B cell (primary cell): ENCODE measurements at regions not wholly inside any gene's neighbourhood (a gene's known extent, or its start where the extent isn't known, plus 50 kb on each side); places are given as distances from the start of the nearest gene placed in this dataset.

Experiments used
- ATAC-seq: fragments of 200-7000 bp; cut with Tn5 transposase; one replicate; pipeline ENCODE4 v1.10.0; 2021; ENCODE audit warnings: low read depth, mild to moderate bottlenecking, moderate number of reproducible peaks, moderate library complexity
- CTCF ChIA-PET: fragments of 350-600 bp; sonication (Branson Sonifier 250); formaldehyde crosslinking; loops from one replicate; lab custom pipeline; 2021; ENCODE audit warnings: antibody characterized with exemption, inconsistent platforms; lab: Charles Lee
- POLR2A ChIA-PET: fragments of 350-600 bp; sonication (Branson Sonifier 250); formaldehyde crosslinking; loops from one replicate; lab custom pipeline; 2021; ENCODE audit warnings: antibody characterized with exemption; lab: Charles Lee
- DNase-seq: peaks from one replicate; pipeline ENCODE4 v3.0.0; 2013
- H2AFZ ChIP-seq: 2 replicates; pipeline ENCODE4 v1.6.1; 2012; ENCODE audit warnings: mild to moderate bottlenecking, low read depth, low read length; ENCODE audit not compliant: insufficient read depth, poor library complexity, severe bottlenecking
- H3K27ac ChIP-seq, 2 donors: 1 replicate in 1 of 2; 2 replicates in 1 of 2; pipeline ENCODE4 v1.5.1; 2012 to 2013; ENCODE audit warnings: low read length in 2 of 2, mild to moderate bottlenecking in 2 of 2, moderate library complexity in 1 of 2
- H3K27me3 ChIP-seq, 4 experiments: fragments of 200-600 bp in 1 of 4; sonication (generic) in 1 of 4; replicated peaks in 1 of 4; 1 replicate in 2 of 4; 2 replicates in 2 of 4; pipeline versions ENCODE4 v1.6.1 to v1.7.0; 2013 to 2016; ENCODE audit warnings: low read length in 3 of 4, mild to moderate bottlenecking in 2 of 4, mixed read lengths in 1 of 4, moderate library complexity in 1 of 4; ENCODE audit not compliant: insufficient read depth in 4 of 4, control insufficient read depth in 3 of 4; ENCODE audit errors: control extremely low read depth in 1 of 4
- H3K36me3 ChIP-seq, 2 experiments: replicated peaks in 1 of 2; 1 replicate in 1 of 2; 2 replicates in 1 of 2; pipeline versions ENCODE4 v1.6.1 to v1.7.1; 2013; ENCODE audit warnings: low read length in 1 of 2; ENCODE audit not compliant: insufficient read depth in 2 of 2, control insufficient read depth in 1 of 2; ENCODE audit errors: control extremely low read depth in 1 of 2, extremely low read depth in 1 of 2
- H3K4me1 ChIP-seq, 2 donors: fragments of 200-600 bp in 1 of 2; sonication (generic) in 1 of 2; 1 replicate in 1 of 2; 2 replicates in 1 of 2; pipeline versions ENCODE4 v1.5.1 to v1.6.1; 2013 to 2017; ENCODE audit warnings: low read length in 2 of 2; ENCODE audit not compliant: control insufficient read depth in 2 of 2, insufficient read depth in 2 of 2
- H3K4me2 ChIP-seq: replicated peaks from 2 replicates; pipeline ENCODE3; 2012; ENCODE audit warnings: mild to moderate bottlenecking, low read depth, low read length; ENCODE audit not compliant: poor library complexity, severe bottlenecking
- H3K4me3 ChIP-seq, 5 experiments: fragments of 200-600 bp in 1 of 5; sonication (generic) in 1 of 5; 1 replicate in 3 of 5; 2 replicates in 2 of 5; pipeline versions ENCODE4 v1.5.1 to v1.7.0; 2011 to 2016; ENCODE audit warnings: low read length in 4 of 5, mild to moderate bottlenecking in 4 of 5, low read depth in 2 of 5, control low read depth in 1 of 5, moderate library complexity in 1 of 5; ENCODE audit not compliant: insufficient read depth in 1 of 5; ENCODE audit errors: control extremely low read depth in 1 of 5, extremely low read depth in 1 of 5
- H3K79me2 ChIP-seq: fragments of 200-600 bp; sonication (generic); one replicate; pipeline ENCODE4 v1.6.0; 2016; ENCODE audit warnings: low read length; ENCODE audit not compliant: control insufficient read depth, insufficient read depth
- H3K9ac ChIP-seq: fragments of 200-600 bp; sonication (generic); 2 replicates; pipeline ENCODE4 v1.6.1; 2017; ENCODE audit warnings: mild to moderate bottlenecking, low read length, moderate library complexity
- H3K9me3 ChIP-seq, 3 donors: one replicate each; pipeline versions ENCODE4 v1.6.1 to v1.7.1; 2013; ENCODE audit warnings: low read length in 2 of 3; ENCODE audit not compliant: control insufficient read depth in 2 of 3, insufficient read depth in 1 of 3; ENCODE audit errors: control extremely low read depth in 1 of 3
- H4K20me1 ChIP-seq: 2 replicates; pipeline ENCODE4 v1.6.0; 2012; ENCODE audit warnings: mild to moderate bottlenecking, low read length; ENCODE audit not compliant: insufficient read depth, control insufficient read depth, poor library complexity, severe bottlenecking
- H3K27ac Mint-ChIP-seq: one replicate; pipeline ENCODE4 v1.8.0; 2021; ENCODE audit warnings: mixed read lengths
- H3K27me3 Mint-ChIP-seq: one replicate; pipeline ENCODE4 v1.8.0; 2021; ENCODE audit warnings: mixed read lengths
- H3K4me1 Mint-ChIP-seq: one replicate; pipeline ENCODE4 v1.8.0; 2021; ENCODE audit warnings: mixed read lengths
- H3K4me3 Mint-ChIP-seq: one replicate; pipeline ENCODE4 v1.8.0; 2021; ENCODE audit warnings: mixed read lengths
- H3K9me3 Mint-ChIP-seq: one replicate; pipeline ENCODE4 v1.8.0; 2022; ENCODE audit warnings: mixed read lengths; ENCODE audit not compliant: insufficient read depth
- EZH2 ChIP-seq: IDR thresholded peaks from 2 replicates; pipeline ENCODE4 v1.6.1; 2012; ENCODE audit warnings: borderline replicate concordance, low read depth, mild to moderate bottlenecking, moderate library complexity, low read length; ENCODE audit not compliant: insufficient read depth, poor library complexity, severe bottlenecking
- WGBS: methylation state at CpG from one replicate; pipeline ENCODE4 v1.1.5; 2013; ENCODE audit warnings: missing lambda C conversion rate; ENCODE audit not compliant: insufficient coverage; 5-methylcytosine and 5-hydroxymethylcytosine counted together
- intact Hi-C: fragments of 100-400 bp; cut with micrococcal nuclease; formaldehyde crosslinking; loops from one replicate; pipeline ENCODE4 v1.10.0; 2022
- TF ChIP-seq, protein P1 (sequence below): fragments of 200-600 bp; IDR thresholded peaks from one replicate; pipeline ENCODE4 v1.8.0; 2022; ENCODE audit warnings: antibody characterized with exemption, mild to moderate bottlenecking

- no peak overlapping the region for H3K4me3 Mint-ChIP-seq
- no peak for ATAC-seq
These were observed 853.5 kb upstream of the SALL3 start for GRCh38 chr18:78126106-78126505.

DNA sequence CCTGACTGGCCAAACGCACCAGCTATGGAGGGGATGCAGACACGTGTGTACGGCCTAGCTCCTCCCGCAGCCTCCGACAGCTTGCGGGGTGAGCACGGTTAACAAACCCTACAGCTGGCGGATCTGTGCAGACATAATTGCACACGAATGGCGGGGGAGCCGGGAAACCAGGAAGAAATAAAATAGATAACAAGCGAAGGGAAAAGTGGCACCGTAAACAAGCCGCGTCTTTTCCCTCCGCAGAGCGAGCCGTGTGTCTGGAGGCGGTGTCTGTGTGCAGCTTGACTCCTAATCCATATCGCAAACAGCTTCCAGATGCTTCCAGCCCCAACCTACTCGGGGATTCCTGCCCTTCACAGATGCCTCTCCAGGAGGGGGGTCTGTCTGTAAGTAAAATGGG lies 853.1 kb upstream of the SALL3 start:
- no peak overlapping the region for H3K9ac ChIP-seq
- no peak overlapping the region for H2AFZ ChIP-seq
- H3K36me3 ChIP-seq, result no peaks in the 10 kb centered on the region
- no peak overlapping the region for H3K4me2 ChIP-seq
- no peaks in the 10 kb centered on the region for H3K4me1 ChIP-seq
- H3K4me3 Mint-ChIP-seq, result no peak overlapping the region
- no peaks in the 10 kb centered on the region for H3K4me1 Mint-ChIP-seq
- CTCF ChIA-PET, result no interaction called here
- no peaks in the 10 kb centered on the region for H3K79me2 ChIP-seq
- intact Hi-C loops, result no loop called here
- no peak overlapping the region for H3K27ac ChIP-seq
- H4K20me1 ChIP-seq, result no peaks in the 10 kb centered on the region
- no peak overlapping the region for H3K27ac Mint-ChIP-seq
- no peak for TF ChIP-seq EZH2
- TF ChIP-seq, protein P1, sequence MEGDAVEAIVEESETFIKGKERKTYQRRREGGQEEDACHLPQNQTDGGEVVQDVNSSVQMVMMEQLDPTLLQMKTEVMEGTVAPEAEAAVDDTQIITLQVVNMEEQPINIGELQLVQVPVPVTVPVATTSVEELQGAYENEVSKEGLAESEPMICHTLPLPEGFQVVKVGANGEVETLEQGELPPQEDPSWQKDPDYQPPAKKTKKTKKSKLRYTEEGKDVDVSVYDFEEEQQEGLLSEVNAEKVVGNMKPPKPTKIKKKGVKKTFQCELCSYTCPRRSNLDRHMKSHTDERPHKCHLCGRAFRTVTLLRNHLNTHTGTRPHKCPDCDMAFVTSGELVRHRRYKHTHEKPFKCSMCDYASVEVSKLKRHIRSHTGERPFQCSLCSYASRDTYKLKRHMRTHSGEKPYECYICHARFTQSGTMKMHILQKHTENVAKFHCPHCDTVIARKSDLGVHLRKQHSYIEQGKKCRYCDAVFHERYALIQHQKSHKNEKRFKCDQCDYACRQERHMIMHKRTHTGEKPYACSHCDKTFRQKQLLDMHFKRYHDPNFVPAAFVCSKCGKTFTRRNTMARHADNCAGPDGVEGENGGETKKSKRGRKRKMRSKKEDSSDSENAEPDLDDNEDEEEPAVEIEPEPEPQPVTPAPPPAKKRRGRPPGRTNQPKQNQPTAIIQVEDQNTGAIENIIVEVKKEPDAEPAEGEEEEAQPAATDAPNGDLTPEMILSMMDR, result no peak
- DNase-seq, result no peak
- peaks cover 11% of the 10 kb centered on the region for H3K9me3 Mint-ChIP-seq
- ATAC-seq, result no peak
- H3K4me3 ChIP-seq, result no peak overlapping the region
- 92% methylated on average over 15 of the region's 21 CpGs for WGBS
- H3K27me3 ChIP-seq, result no peaks in the 10 kb centered on the region
- H3K9me3 ChIP-seq, result peaks cover 0 to 54% (median 0%) of the 10 kb centered on the region in 3 donors
- no peaks in the 10 kb centered on the region for H3K27me3 Mint-ChIP-seq
- POLR2A ChIA-PET, result no interaction called here

More at GRCh38 chr18:78126106-78126505, 853.5 kb upstream of the SALL3 start:
- Histone ChIP-seq H3K4me2 (no peak overlapping the region), H3K9me3 (peaks cover 0 to 54% (median 0%) of the 10 kb centered on the region in 3 donors), H3K36me3 (no peaks in the 10 kb centered on the region), H3K27ac (no peak overlapping the region), H3K9ac (no peak overlapping the region), H4K20me1 (no peaks in the 10 kb centered on the region), H3K4me1 (no peaks in the 10 kb centered on the region), H3K27me3 (no peaks in the 10 kb centered on the region), H2AFZ (no peak overlapping the region), H3K4me3 (no peak overlapping the region), H3K79me2 (no peaks in the 10 kb centered on the region)
- CTCF ChIA-PET, result no interaction called here
- H3K27ac Mint-ChIP-seq, result no peak overlapping the region
- WGBS, result 94% methylated on average over 13 of the region's 13 CpGs
- TF ChIP-seq, protein P1, result no peak
- no peak for TF ChIP-seq EZH2
- POLR2A ChIA-PET, result no interaction called here
- H3K9me3 Mint-ChIP-seq, result peaks cover 12% of the 10 kb centered on the region
- no peak for DNase-seq
- no peaks in the 10 kb centered on the region for H3K4me1 Mint-ChIP-seq
- H3K27me3 Mint-ChIP-seq, result no peaks in the 10 kb centered on the region
- intact Hi-C loops, result no loop called here
